ENCODE measurements at regions not wholly inside any gene's neighbourhood (a gene's known extent, or its start where the extent isn't known, plus 50 kb on each side); places are given as distances from the start of the nearest gene placed in this dataset.
"Not testable (repeated sequence)": the region's sequence is repeated elsewhere in the genome, so short reads cannot be mapped to it uniquely, and the experiment has no call there.

DNA sequence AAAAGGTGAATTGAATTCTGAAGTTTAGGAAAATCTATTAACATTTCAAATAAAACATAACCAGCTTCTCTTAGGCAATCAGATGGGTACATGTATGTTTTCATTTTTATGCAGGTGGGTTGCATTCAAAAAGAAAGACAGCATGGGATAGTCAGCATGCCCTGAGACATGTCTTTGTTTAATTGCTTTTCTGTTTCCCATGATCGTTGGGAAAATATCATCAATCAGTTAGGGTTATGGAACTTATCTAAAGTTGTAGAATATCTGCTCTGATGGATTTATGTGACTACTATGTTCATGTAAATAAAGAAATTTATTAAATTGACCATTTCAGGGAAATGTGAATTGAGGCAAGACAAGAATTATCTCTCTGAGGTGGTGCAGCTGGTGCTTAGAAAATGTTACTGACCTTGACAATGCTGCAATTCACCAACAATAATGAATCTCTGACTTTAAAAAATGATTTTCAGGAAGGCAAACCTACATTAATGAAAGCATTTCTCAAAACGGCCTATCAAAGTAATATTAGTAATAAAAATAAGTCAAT, 112.7 kb downstream of the RFPL4B start:
- DNase-seq (ENCODE audit: low read depth in 2 of 2), result no peak

DNA sequence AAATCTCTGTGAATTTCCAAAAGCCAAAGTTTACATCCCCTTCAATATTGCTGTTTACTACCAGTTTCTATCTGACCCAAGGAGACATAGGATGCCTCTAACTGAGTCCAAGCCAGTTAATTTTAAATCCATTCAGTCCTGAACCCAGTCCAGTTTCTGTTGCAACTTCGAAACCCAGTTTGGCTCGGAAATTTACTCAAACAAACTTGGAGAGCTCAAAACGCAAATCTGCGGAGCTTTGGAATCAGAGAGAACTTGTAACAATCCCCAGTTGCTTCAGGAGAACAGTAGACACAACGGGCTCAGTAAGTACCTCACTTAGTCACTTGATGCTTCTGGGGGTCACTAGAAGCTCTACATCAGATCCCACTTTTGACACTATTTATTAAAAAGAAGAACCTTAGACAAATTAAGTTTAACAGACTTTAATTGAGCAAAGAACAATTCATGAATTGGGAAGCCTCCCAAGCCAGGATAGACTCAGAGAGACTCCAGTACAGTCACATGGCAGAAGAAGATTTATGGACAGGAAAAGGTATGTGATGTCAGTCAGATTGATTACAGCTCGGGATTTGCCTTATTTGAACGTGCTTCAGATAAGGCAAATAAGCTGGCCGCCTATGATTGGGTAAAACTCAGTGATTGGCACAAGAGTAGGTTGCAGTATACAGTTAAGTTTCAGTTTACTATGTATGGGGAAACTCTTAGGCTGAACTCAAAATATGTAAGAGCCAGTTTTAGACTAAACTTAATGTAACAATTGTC, 118.0 kb downstream of the RFPL4B start:
- DNase-seq (ENCODE audit: low read depth in 2 of 2), result no peak

DNA sequence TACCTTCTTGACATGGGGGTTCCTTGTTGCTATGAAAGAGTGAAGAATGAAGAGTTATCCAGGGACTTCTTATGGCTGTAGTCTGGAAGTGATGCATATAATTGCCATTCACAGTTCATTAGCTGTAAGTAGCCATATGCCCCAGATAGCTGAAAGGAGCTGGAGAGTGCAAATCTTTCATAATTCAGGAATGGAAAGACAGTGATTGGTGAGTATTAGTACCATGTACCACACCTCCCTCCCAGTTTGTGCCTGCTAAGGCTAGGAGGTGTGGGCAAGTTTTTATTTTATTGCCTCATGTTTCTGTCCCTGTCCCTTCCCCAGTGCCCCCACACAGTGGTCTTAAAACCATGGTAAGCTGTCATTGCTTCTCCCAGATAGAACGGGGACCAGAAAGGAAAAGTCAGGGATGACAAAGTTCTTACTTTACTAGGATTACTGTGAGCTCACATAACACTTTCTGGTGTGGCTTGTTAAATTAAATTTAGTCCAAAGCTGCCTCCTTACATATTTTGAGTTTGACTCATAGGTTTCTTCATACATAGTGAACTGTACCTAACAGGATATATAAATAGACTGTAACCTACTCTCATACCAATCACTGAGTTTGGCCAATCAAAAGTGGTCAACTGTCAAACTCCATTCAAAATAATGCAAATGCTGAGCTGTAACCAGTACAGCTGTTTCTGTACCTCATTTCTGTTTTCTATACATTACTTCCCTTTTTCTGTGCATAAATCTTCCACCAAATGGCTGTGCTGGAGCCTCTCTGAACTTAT, 119.4 kb downstream of the RFPL4B start:
- no peak for DNase-seq (ENCODE audit: low read depth in 2 of 2)

DNA sequence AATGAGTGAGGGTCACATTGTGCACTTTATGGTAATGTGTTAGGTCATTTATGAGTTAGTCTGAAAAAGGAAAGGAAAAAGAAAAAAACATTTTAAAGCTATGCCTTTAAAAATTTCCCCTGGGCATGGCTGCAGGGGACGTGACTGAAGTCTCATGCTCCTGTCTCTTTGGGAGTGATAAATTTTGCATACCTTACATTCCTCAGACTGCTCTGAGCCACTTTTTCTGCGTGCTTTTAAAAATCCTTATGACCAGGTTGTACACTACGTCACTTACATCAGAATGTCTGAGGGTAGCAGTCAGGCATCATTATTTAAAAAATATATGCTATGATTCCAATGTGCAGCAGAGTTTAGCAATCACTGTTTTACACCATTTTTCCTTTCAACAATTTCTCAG, 121.2 kb downstream of the RFPL4B start:
- DNase-seq (ENCODE audit: low read depth in 2 of 2), result no peak

DNA sequence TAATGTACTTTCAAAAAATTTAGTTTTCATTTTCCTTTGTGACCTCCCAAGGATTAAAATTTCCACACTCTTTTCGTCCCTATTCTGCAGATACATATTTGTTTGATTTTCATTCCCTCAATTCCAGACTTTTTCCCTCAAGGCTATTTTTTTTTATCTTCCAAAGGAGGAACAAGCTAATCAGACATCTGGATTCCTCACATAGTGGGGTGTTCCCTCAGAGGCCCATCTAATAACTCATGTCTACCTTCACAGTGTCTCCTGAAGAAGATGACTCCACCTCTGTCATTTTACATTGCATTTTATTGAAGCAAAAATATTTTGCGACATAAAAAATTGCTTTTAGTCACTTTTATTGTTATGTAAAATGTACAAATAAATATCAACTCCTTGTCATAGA, 122.2 kb downstream of the RFPL4B start:
- DNase-seq (ENCODE audit: low read depth in 2 of 2), result no peak

DNA sequence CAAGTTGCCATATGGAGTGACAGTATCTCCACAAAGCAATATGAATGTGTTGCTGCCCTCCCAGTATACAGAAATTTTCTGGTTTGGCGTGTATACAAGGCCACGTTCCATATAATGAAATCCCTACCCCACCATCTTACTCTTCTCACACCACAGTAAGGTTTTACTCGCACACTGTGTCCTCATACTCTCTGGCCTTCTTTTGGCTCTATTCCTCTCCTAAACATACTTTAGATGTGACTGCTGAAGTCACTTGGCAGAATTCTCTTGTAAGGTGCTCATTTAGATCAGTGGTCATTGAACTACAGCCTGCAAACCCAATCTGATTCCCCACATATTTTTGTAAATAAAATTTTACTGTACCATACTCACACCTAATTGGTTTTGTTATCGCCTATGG, 123.2 kb downstream of the RFPL4B start:
- DNase-seq (ENCODE audit: low read depth in 2 of 2), result no peak

DNA sequence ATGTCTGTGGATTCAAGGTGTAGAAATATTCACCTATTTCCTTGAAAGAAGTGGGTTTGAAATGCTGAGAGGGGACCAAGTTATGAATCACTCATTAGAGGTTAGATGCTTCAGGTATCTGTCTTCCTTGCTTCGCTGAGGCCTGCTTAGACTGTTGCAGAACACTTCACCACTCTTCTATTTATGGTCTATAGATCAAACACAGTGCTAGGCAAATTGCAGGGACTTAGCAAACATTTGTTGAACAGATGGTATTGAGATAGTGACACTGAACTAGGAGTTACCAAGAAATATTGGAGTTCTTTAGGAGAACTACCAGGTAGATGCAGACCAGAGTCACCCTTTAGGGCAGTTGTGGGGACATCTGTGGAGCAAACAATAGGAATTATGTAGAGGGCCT, 123.8 kb downstream of the RFPL4B start:
- DNase-seq (ENCODE audit: low read depth in 2 of 2), result no peak

DNA sequence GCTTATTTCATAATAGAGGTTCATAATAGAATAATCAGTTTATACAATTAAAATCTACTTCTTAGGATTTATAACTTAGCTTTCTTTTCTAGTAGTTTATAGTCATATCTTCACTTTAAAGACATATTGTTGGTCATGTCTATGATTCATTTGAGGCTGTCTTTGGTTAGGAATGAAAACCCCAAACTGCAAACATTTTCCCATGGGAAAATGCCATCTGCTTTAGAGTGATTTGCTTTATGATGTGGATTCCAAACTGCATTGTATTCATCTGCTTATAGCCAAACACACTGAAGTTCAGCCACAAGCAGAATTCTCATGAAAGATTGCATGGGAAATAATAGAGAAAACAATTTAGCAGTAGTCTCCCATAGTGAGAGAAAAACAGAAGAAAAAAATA, 128.0 kb downstream of the RFPL4B start:
- no peak for DNase-seq (ENCODE audit: low read depth in 2 of 2)

DNA sequence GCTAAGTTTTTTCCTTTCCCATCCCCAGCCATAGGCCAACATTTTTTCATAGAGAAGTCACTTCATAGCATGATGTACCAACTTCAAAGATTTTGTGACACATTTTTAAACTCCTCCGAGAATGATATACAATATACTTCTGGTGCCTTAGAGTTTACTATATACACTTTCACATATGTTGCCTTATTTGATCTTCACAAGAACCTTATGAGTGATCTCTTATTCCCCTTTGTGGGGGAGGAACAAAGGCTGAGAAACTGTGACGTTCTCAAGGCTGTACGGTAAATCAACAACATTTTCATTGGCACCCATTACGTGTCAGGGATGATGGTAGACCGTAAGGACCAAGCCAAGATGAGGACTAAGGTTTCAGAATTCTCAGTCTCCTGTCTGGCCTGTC, 130.0 kb downstream of the RFPL4B start:
- DNase-seq (ENCODE audit: low read depth in 2 of 2), result no peak

DNA sequence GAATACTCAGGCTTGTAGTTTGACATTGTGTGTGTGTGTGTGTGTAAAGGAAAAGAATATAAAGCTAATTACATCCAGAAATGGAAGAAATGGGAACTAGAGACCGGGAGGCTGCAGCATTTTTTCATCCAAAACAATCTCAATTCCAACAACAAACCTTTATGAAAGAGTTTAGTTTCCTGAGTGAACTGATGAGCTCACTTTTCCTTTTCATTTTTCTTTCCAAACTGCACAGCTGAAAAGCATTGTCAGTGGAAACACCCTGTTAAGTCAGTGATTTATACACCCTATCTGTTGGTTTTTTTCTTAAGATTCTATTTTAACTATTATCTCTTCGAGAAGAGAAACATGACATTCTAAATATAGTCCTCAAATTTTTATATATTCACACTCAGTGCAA, 130.9 kb downstream of the RFPL4B start:
- DNase-seq (ENCODE audit: low read depth in 2 of 2), result no peak

DNA sequence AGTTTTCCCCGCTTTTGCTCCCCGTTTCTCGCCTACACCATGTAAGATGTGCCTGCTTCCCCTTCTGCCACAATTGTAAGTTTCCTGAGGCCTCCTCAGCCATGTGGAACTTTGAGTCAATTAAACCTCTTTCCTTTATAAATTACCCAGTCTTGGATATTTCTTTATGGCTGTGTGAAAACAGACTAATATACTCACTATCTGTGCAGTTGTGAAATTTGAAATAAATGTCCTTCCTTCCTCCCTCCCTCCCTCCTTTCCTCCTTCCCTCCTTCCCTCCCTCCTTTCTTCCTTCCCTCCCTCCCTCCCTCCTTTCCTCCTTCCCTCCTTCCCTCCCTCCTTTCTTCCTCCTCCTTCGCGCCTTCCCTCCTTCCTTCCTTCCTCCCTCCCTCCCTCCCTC, 132.8 kb downstream of the RFPL4B start:
- not testable (repeated sequence) for DNase-seq (ENCODE audit: low read depth in 2 of 2)

DNA sequence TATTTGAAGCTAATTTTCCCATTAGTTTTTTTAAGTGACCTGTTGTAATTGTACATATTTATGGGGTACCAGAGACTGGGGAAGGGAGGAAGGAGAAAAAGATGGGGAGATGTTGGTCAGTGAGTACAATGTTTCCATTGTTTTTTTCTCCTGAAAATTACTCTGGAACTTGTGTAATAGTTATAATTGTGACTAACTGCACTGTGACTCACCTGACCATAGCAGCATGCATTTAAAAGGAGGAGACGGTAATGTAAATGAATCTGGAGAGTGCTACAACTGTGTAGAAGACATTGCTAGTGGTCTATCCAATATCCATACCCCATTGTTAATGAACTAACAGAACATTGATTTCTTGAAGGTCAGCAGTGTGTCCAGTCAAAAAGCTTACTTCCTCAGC, 133.4 kb downstream of the RFPL4B start:
- no peak for DNase-seq (ENCODE audit: low read depth in 2 of 2)

DNA sequence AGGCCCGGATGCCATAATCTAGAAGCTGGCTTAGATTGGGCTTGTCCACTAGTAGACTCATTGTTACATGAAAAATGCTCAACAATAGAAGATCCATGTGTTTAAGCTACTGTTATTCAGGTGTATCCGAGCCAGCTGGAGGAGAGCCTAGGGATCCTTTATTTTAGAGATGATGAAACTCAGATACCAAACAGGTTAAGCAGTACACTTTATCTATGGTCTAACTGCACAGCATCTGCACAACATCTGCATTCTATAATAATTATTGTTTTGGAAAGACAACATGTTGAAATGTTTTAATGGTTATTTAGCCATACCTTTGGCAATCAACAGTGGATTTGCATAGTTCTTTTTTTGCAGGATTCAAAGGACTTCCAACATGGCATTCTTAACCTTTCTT, 134.1 kb downstream of the RFPL4B start:
- no peak for DNase-seq (ENCODE audit: low read depth in 2 of 2)

DNA sequence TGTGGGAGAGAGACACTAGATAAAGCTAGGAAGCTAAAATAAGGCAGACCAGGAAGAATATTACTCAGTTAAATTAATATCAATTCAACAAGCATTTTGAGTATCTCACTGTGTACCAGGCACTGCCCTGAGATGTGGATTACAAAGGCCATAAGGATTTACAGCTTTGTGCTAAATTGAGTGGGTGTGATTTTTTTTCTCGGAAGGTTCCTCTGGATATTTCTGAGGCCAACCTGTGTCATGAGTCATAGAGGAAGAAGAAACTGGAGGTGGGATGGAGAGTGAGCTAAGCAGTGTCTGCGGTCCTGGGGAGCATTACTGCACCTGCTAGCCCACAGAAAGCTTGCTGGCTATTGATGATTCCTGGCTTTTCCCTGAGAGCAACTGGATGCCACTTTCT, 135.2 kb downstream of the RFPL4B start:
- DNase-seq (ENCODE audit: low read depth in 2 of 2), result no peak

DNA sequence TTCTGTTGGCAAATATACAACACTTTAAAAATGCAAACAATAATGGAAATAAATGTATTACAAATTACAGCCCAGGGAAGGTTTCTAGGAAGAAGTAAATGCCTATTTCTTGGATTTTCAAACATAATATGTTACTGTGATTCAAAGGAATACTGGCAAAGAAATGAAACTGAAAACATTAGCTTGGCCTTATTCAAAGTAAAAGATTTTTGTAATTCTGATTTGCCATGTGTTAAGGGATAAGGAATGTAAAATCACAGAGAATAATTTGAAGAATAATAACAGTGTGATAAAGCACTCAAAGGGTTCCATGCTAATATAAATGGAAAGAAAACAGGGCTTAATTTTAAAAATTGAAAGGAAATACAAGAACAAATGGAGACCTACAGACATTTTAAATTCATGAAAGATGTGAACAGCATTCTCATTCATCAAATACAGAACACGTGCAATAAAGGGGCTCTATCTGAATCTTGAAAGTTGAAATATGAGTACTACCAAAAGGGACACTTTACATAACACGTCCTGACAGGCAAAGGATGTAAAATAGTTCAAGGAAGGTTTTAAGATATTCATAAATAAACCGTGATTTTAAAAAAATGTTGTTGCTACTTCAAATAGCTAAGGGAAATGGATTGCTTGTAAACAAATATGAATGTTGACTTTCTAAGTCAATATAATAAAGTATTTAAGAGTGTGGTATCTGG, 138.1 kb downstream of the RFPL4B start:
- DNase-seq (ENCODE audit: low read depth in 2 of 2), result no peak

DNA sequence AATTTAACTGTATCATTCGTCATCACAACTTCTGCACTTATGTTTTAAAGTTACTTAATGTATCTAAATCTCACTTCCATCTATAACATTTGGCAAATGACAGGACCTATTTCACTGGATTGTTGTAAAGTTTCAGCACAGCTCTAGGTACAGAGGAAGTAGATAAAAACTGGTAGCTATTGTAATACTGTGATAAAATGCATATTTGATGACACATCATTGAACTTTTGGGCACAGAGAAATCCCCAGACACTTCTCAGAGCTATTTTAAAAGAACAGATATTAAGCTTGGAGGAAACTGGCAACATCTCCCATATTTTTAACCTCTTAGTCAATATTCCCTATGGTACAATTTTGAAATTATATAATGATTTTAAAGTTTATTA, 138.7 kb downstream of the RFPL4B start:
- DNase-seq (ENCODE audit: low read depth in 2 of 2), result no peak

DNA sequence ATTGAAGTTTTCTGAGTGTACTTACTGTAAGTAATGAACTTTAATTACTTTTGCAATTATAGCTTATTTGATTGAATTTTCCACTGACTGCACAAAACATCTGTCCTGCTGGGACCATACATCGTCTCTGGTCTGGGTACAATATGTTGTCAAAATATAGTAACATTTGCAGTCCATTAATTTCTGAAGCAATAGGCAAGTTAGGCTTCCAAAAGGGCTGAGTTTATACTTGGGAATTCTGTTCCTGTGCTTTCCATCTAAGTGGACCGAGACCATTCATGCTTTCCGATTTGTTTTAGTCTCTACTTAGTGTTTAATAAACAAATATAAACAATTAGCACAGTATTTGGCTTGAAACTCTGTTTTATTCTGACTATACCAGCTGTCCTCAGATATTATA, 139.3 kb downstream of the RFPL4B start:
- DNase-seq (ENCODE audit: low read depth in 2 of 2), result no peak

DNA sequence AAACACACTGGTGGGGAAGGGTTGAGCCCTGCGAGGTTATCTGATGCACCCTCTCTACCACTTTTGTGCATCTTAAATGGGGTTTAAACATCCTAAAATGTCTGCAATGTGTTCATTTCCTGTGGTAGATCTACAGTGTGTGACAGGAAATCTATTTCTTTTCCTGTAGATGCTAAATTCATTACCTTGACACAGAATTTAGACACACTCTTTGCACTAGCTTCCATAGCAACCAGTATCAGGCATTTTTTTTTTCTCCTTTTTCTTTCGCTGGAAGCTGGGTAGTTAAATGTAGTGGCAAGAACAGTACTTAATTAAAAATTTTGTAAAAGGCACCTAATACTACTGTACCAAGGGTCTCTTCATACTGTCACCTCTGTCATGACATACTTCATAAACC, 141.1 kb downstream of the RFPL4B start:
- no peak for DNase-seq (ENCODE audit: low read depth in 2 of 2)

DNA sequence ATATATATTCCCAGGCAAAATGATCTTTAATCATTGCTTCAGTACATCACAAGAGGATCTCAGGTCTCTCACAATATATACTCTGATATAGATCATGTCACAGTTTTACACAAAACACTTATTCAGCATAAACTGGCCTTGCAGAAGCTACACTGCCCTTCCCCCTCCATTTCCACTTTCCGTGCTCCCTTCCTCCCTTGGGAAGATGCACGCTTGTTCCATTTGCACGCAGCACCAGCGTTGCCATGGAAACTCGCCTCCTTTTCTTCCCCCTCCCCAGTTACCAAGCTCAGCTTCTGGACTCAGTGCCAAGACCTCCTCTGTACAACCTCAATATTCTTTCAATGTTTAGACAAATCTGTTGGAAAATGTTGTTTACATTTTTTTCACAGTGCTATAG, 154.6 kb downstream of the RFPL4B start:
- no peak for DNase-seq (ENCODE audit: low read depth in 2 of 2)

DNA sequence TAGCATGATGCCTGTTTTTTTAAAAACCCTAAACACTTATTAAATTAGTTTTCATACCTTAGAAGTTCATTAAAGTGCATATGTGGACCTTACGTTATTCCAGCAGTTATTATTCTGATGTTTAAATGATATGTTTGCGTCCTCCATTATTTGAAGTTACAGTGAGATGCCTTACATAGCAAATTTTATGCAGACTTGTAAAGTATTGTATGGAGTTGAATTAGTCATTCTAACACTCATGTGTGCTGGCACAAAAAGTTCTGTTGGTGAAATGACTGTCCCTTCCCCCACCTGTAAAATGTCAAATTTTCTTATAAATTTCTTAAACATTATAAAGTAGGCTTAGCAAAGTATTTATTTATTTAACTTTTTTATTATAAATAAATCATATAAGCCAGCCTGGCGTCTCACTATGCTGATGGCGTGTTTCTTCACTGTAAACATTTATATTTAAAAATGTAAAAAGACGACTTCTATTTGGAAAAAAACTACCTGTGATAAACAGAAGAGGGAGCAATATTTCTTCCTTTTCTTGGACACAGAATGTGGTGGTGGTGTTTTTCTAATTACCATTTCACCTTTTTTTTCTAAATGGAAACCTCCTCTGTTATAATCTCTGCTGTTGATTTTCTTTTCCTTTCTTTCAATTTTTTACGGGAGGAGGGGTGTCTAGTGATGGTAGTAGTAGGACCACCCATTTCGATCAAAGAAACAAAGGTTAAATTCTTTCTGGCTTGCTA, 155.4 kb downstream of the RFPL4B start:
- DNase-seq (ENCODE audit: low read depth in 2 of 2), result no peak

DNA sequence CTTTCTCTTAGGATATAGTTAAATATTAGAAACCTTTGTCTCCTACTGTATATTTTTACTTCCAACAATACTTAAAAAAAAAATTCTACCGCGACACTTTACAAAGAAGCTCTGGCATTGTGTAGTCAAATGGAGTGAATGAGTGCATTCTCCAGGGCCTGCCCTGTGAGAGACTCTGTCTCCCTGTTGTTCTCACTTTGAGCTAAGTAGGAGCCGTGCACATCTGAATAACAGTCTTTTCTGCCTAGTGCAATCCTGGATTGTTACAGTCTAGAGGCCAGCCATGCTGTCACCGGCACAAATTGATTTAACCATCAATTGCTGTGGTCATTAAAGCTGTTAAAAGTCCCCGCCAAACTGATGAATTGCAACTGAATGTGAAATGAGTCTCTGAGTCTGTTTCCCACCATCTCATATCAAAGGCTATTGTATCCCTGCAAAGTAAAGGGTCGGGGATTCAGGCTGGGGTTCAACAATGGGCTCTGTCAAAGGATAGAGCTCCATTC, 156.0 kb downstream of the RFPL4B start:
- no peak for DNase-seq (ENCODE audit: low read depth in 2 of 2)

DNA sequence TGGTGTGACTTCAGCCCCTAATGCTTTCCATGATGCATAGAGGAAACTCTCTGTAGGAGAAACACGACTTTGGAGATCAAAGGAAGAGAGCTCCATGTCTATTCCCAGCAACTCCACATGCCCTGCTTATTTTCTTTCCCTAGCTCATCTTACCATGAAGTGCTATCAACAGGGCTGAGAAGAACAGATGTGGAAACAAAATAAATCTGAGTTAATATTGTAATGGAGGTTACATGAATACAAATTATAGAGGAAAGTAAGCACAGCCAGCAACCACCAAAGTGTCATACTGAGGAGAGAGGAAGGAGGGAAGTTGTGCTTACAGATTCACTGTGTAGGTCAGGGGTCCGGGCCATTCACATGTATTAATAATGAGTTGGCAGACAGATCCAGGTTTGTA, 157.5 kb downstream of the RFPL4B start:
- DNase-seq (ENCODE audit: low read depth in 2 of 2), result no peak

All from stimulated activated CD8-positive, alpha-beta memory T cell treated with anti-CD3 and anti-CD28 coated beads, Interleukin-15, amount 100 ng/mL, for 48 hours (primary cell).